ENCODE measurements at regions not wholly inside any gene's neighbourhood (a gene's known extent, or its start where the extent isn't known, plus 50 kb on each side); places are given as distances from the start of the nearest gene placed in this dataset.
A peak's percentile ranks its signal among the peaks of the same experiment; 100 is the strongest.

GRCh38 chr11:116432301-116432700, 340.5 kb downstream of the BUD13 start:
- Mint-ChIP-seq H3K27me3 (ENCODE audit: insufficient read depth, unreplicated experiment) (peaks cover 5% of the 10 kb centered on the region), H3K4me1 (ENCODE audit: low read depth, unreplicated experiment) (peaks cover 27% of the 10 kb centered on the region), H3K4me3 (ENCODE audit: unreplicated experiment) (no peak overlapping the region), H3K36me3 (ENCODE audit: insufficient read depth, unreplicated experiment) (no peaks in the 10 kb centered on the region), H3K9me3 (ENCODE audit: unreplicated experiment) (peaks cover 10% of the 10 kb centered on the region), H3K27ac (ENCODE audit: unreplicated experiment) (no peak overlapping the region)
- POLR2A ChIA-PET, result no interaction called here
- CTCF ChIA-PET, result no interaction called here
- no peaks in the 10 kb centered on the region for H3K9me3 ChIP-seq
- H3K27me3 ChIP-seq (replicated peaks; ENCODE audit: control insufficient read depth, insufficient read depth, low read length), result no peaks in the 10 kb centered on the region
- H3K4me1 ChIP-seq, result peaks cover 32% of the 10 kb centered on the region
- TF ChIP-seq, protein P1, sequence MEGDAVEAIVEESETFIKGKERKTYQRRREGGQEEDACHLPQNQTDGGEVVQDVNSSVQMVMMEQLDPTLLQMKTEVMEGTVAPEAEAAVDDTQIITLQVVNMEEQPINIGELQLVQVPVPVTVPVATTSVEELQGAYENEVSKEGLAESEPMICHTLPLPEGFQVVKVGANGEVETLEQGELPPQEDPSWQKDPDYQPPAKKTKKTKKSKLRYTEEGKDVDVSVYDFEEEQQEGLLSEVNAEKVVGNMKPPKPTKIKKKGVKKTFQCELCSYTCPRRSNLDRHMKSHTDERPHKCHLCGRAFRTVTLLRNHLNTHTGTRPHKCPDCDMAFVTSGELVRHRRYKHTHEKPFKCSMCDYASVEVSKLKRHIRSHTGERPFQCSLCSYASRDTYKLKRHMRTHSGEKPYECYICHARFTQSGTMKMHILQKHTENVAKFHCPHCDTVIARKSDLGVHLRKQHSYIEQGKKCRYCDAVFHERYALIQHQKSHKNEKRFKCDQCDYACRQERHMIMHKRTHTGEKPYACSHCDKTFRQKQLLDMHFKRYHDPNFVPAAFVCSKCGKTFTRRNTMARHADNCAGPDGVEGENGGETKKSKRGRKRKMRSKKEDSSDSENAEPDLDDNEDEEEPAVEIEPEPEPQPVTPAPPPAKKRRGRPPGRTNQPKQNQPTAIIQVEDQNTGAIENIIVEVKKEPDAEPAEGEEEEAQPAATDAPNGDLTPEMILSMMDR (IDR thresholded peaks at IDR 0.05; ENCODE audit: insufficient read depth in 1 of 2, low read depth in 1 of 2, low read length in 1 of 2, severe bottlenecking in 1 of 2, unreplicated experiment in 1 of 2), result no peak
- BruUV-seq (replicated peaks), result no TSS peak
- H3K4me3 ChIP-seq (ENCODE audit: low read depth, low read length), result no peak overlapping the region
- H3K36me3 ChIP-seq (ENCODE audit: control insufficient read depth, insufficient read depth, low read length), result no peaks in the 10 kb centered on the region
- no peak for DNase-seq
- intact Hi-C loops (cut with micrococcal nuclease; ENCODE audit: unreplicated experiment), result no loop called here

DNA sequence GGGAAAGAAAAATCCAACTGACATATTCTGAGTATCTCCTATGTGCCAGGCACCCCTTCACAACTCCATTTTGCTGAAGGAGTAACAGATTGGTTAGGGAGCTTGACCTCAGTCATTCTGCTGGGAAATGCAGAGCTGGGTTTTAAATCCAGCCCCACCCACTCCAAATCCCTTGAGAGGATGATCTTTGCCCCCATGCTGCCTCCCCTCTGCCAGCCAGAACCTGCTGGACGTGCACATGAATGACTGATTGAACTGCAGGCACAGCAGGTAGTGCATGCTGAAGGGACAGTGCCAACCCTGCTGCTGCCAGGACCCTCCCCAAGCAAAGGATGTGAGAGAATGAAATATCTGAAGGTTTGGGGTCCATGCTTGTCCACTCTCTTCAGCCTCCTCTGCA, 340.9 kb downstream of the BUD13 start:
- Mint-ChIP-seq H3K27ac (ENCODE audit: unreplicated experiment) (no peak overlapping the region), H3K27me3 (ENCODE audit: insufficient read depth, unreplicated experiment) (peaks cover 5% of the 10 kb centered on the region)

GRCh38 chr11:116428638-116428975, 344.2 kb downstream of the BUD13 start:
- Mint-ChIP-seq H3K4me3 (ENCODE audit: unreplicated experiment) (peak overlapping the region; percentile 37), H3K4me1 (ENCODE audit: low read depth, unreplicated experiment) (peaks cover 28% of the 10 kb centered on the region), H3K27ac (ENCODE audit: unreplicated experiment) (peak overlapping the region; percentile 84), H3K36me3 (ENCODE audit: insufficient read depth, unreplicated experiment) (no peaks in the 10 kb centered on the region), H3K9me3 (ENCODE audit: unreplicated experiment) (peaks cover 10% of the 10 kb centered on the region), H3K27me3 (ENCODE audit: insufficient read depth, unreplicated experiment) (no peaks in the 10 kb centered on the region)
- ChIA-PET CTCF (interaction anchor here (0.9 to 2.3 kb wide), 5 partner anchors 26 to 263 kb away, joined by 3 to 7 read pairs (median 7); no protein-coding TSS in a partner anchor), POLR2A (no interaction called here)
- no TSS peak for BruUV-seq (replicated peaks)
- Histone ChIP-seq H3K27me3 (replicated peaks; ENCODE audit: control insufficient read depth, insufficient read depth, low read length) (no peaks in the 10 kb centered on the region), H3K4me1 (peaks cover 40% of the 10 kb centered on the region), H3K36me3 (ENCODE audit: control insufficient read depth, insufficient read depth, low read length) (no peaks in the 10 kb centered on the region), H3K9me3 (no peaks in the 10 kb centered on the region), H3K4me3 (ENCODE audit: low read depth, low read length) (no peak overlapping the region)
- TF ChIP-seq, protein P1 (IDR thresholded peaks at IDR 0.05; ENCODE audit: insufficient read depth in 1 of 2, low read depth in 1 of 2, low read length in 1 of 2, severe bottlenecking in 1 of 2, unreplicated experiment in 1 of 2), result no peak
- intact Hi-C loops (cut with micrococcal nuclease; ENCODE audit: unreplicated experiment), result loop anchor here (2.0 kb wide), 1 partner anchor 134 kb away; no protein-coding TSS in a partner anchor
- no peak for DNase-seq

More for the DNA sequence above, 340.9 kb downstream of the BUD13 start:
- peaks cover 10% of the 10 kb centered on the region for H3K9me3 Mint-ChIP-seq (ENCODE audit: unreplicated experiment)
- BruUV-seq (replicated peaks), result no TSS peak
- peaks cover 36% of the 10 kb centered on the region for H3K4me1 ChIP-seq
- DNase-seq, result no peak
- TF ChIP-seq, protein P1 (IDR thresholded peaks at IDR 0.05; ENCODE audit: insufficient read depth in 1 of 2, low read depth in 1 of 2, low read length in 1 of 2, severe bottlenecking in 1 of 2, unreplicated experiment in 1 of 2), result no peak
- H3K36me3 Mint-ChIP-seq (ENCODE audit: insufficient read depth, unreplicated experiment), result no peaks in the 10 kb centered on the region
- H3K36me3 ChIP-seq (ENCODE audit: control insufficient read depth, insufficient read depth, low read length), result no peaks in the 10 kb centered on the region
- H3K9me3 ChIP-seq, result no peaks in the 10 kb centered on the region
- peaks cover 28% of the 10 kb centered on the region for H3K4me1 Mint-ChIP-seq (ENCODE audit: low read depth, unreplicated experiment)
- intact Hi-C loops (cut with micrococcal nuclease; ENCODE audit: unreplicated experiment), result no loop called here
- ChIA-PET POLR2A (no interaction called here), CTCF (no interaction called here)
- H3K4me3 Mint-ChIP-seq (ENCODE audit: unreplicated experiment), result no peak overlapping the region
- no peak overlapping the region for H3K4me3 ChIP-seq (ENCODE audit: low read depth, low read length)
- no peaks in the 10 kb centered on the region for H3K27me3 ChIP-seq (replicated peaks; ENCODE audit: control insufficient read depth, insufficient read depth, low read length)

Data from Caco-2 (cell line).